ENCODE measurements at regions not wholly inside any gene's neighbourhood (a gene's known extent, or its start where the extent isn't known, plus 50 kb on each side); places are given as distances from the start of the nearest gene placed in this dataset.

GRCh38 chr20:57097245-57097915, 169.1 kb downstream of the BMP7 start:
- Mint-ChIP-seq H3K4me1 (ENCODE audit: low read depth in 2 of 2) (peaks cover 1 to 3% of the 10 kb centered on the region in 2 donors), H3K27ac (no peak overlapping the region), H3K27me3 (peaks cover 31 to 41% of the 10 kb centered on the region in 2 donors), H3K36me3 (ENCODE audit: insufficient read depth) (no peaks in the 10 kb centered on the region), H3K4me3 (no peak overlapping the region), H3K9me3 (no peaks in the 10 kb centered on the region)
- ATAC-seq (replicated peaks) (no peak), DNase-seq (no peak)

- H3K4me3 Mint-ChIP-seq, result no peak overlapping the region
- peaks cover 32 to 43% of the 10 kb centered on the region in 2 donors for H3K27me3 Mint-ChIP-seq
- no peaks in the 10 kb centered on the region for H3K36me3 Mint-ChIP-seq (ENCODE audit: insufficient read depth)
- ATAC-seq (replicated peaks) (no peak), DNase-seq (no peak)
- no peaks in the 10 kb centered on the region for H3K4me1 Mint-ChIP-seq (ENCODE audit: low read depth in 2 of 2)
- H3K9me3 Mint-ChIP-seq, result no peaks in the 10 kb centered on the region
- H3K27ac Mint-ChIP-seq, result no peak overlapping the region
Measured at GRCh38 chr20:57102160-57102559, 164.3 kb downstream of the BMP7 start.

- no peaks in the 10 kb centered on the region for H3K9me3 Mint-ChIP-seq
- no peaks in the 10 kb centered on the region for H3K36me3 Mint-ChIP-seq (ENCODE audit: insufficient read depth)
- H3K27me3 Mint-ChIP-seq, result peaks cover 31 to 42% of the 10 kb centered on the region in 2 donors
- ATAC-seq (replicated peaks) (no peak), DNase-seq (no peak)
- H3K4me3 Mint-ChIP-seq, result no peak overlapping the region
- no peaks in the 10 kb centered on the region for H3K4me1 Mint-ChIP-seq (ENCODE audit: low read depth in 2 of 2)
- no peak overlapping the region for H3K27ac Mint-ChIP-seq
Measured at GRCh38 chr20:57102566-57102965, 163.9 kb downstream of the BMP7 start.

DNA sequence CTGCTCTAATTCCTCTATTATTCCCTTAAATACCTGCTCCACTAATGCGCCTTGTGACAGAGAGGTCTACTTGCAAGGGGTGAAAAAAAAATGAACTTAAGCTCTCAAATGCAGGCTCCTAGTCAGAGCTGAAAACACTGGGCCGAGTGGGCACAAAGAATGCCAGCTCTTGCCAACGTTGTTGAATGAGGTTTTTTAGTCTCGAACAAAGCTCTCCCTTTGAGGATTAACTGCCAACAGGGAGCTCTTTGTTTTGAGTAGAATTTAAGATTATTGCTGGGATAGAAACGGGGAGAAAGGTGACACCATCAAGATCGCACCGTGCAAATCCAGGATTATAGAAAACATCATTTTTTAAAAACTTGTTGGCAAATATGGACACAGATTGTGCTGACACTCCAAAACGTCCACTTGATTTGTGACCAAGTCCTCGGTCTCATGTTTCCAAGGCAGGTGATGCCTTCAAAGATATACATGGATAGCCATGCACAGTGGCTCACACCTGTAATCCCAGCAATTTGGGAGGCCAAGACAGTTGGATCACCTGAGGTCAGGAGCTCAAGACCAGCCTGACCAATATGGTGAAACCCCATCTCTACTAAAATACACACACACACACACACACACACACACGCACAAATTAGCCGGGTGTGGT, 163.2 kb downstream of the BMP7 start:
- H3K27me3 Mint-ChIP-seq, result peaks cover 24 to 35% of the 10 kb centered on the region in 2 donors
- no peak overlapping the region for H3K4me3 Mint-ChIP-seq
- H3K4me1 Mint-ChIP-seq (ENCODE audit: low read depth in 2 of 2), result no peaks in the 10 kb centered on the region
- H3K9me3 Mint-ChIP-seq, result no peaks in the 10 kb centered on the region
- no peaks in the 10 kb centered on the region for H3K36me3 Mint-ChIP-seq (ENCODE audit: insufficient read depth)
- ATAC-seq (replicated peaks), result no peak
- no peak overlapping the region for H3K27ac Mint-ChIP-seq
- DNase-seq, result no peak

- no peaks in the 10 kb centered on the region for H3K4me1 Mint-ChIP-seq (ENCODE audit: low read depth in 2 of 2)
- H3K4me3 Mint-ChIP-seq, result no peak overlapping the region
- DNase-seq (no peak), ATAC-seq (replicated peaks) (no peak)
- no peaks in the 10 kb centered on the region for H3K9me3 Mint-ChIP-seq
- H3K36me3 Mint-ChIP-seq (ENCODE audit: insufficient read depth), result no peaks in the 10 kb centered on the region
- peaks cover 21 to 32% of the 10 kb centered on the region in 2 donors for H3K27me3 Mint-ChIP-seq
- H3K27ac Mint-ChIP-seq, result no peak overlapping the region
Measured at GRCh38 chr20:57104113-57104512, 162.3 kb downstream of the BMP7 start.

GRCh38 chr20:57104651-57105204, 161.7 kb downstream of the BMP7 start:
- H3K9me3 Mint-ChIP-seq, result no peaks in the 10 kb centered on the region
- no peak for ATAC-seq (replicated peaks)
- no peaks in the 10 kb centered on the region for H3K4me1 Mint-ChIP-seq (ENCODE audit: low read depth in 2 of 2)
- H3K36me3 Mint-ChIP-seq (ENCODE audit: insufficient read depth), result no peaks in the 10 kb centered on the region
- H3K4me3 Mint-ChIP-seq, result no peak overlapping the region
- peaks cover 16 to 27% of the 10 kb centered on the region in 2 donors for H3K27me3 Mint-ChIP-seq
- H3K27ac Mint-ChIP-seq, result no peak overlapping the region
- no peak for DNase-seq

DNA sequence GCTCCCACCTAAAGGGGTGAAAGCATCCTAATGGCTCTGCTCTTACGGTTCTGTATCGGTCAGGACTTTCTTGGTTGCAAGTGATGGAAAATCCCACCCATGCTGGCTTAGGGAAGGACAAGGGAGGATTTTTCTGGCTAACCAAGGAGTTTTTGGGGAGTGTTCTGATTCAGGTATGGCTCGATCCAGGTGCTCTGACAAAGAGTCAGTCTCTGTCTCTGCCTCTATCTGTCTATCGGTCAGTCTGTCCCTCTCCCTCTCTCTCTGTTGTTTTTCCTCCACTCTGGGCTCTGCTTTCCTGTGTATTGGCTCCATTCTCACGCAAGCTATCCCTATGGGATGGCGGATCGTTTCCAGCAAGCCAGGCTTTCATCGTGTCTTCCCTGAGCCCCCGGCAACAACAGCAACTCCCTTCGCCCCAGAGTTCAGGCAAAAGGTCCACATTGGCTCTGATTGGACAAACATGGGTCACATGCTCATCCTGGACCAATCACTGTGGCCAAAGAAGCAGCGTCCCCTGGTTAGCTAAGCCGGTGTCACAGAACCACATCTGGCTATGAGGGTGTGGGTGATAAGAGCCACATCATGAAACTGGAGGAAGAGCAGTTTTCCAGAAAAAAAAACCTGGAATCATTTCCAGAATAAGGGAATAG, 160.3 kb downstream of the BMP7 start:
- Mint-ChIP-seq H3K9me3 (no peaks in the 10 kb centered on the region), H3K4me3 (no peak overlapping the region), H3K27me3 (peaks cover 15 to 23% of the 10 kb centered on the region in 2 donors), H3K27ac (no peak overlapping the region), H3K4me1 (ENCODE audit: low read depth in 2 of 2) (no peaks in the 10 kb centered on the region), H3K36me3 (ENCODE audit: insufficient read depth) (no peaks in the 10 kb centered on the region)
- ATAC-seq (replicated peaks), result no peak
- no peak for DNase-seq

GRCh38 chr20:57106692-57107091, 159.7 kb downstream of the BMP7 start:
- H3K4me3 Mint-ChIP-seq, result no peak overlapping the region
- H3K36me3 Mint-ChIP-seq (ENCODE audit: insufficient read depth), result no peaks in the 10 kb centered on the region
- DNase-seq (no peak), ATAC-seq (replicated peaks) (no peak)
- H3K27me3 Mint-ChIP-seq, result peaks cover 15 to 23% of the 10 kb centered on the region in 2 donors
- no peaks in the 10 kb centered on the region for H3K4me1 Mint-ChIP-seq (ENCODE audit: low read depth in 2 of 2)
- H3K27ac Mint-ChIP-seq, result no peak overlapping the region
- H3K9me3 Mint-ChIP-seq, result no peaks in the 10 kb centered on the region

DNA sequence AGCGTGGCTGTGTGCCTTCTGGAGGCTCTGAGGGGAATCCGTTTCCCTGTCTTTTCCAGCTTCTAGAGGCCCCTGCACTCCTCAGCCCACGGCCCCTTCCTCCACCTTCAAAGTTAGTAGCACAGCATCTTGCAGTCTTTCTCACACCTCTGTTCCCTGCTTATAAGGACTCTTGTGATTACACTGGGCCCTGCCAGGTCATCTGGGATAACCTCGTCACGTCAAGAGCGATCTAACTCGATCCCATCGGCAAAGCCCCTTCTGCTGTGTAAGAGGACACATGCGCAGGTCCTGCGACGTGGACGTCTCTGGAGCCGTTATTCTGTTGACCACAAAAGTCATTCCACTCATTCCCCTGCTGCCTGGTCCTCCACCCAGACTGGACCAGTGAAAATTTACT, 159.2 kb downstream of the BMP7 start:
- Mint-ChIP-seq H3K27ac (no peak overlapping the region), H3K27me3 (peaks cover 15 to 23% of the 10 kb centered on the region in 2 donors), H3K36me3 (ENCODE audit: insufficient read depth) (no peaks in the 10 kb centered on the region), H3K4me3 (no peak overlapping the region), H3K4me1 (ENCODE audit: low read depth in 2 of 2) (no peaks in the 10 kb centered on the region), H3K9me3 (no peaks in the 10 kb centered on the region)
- DNase-seq (no peak), ATAC-seq (replicated peaks) (no peak)

DNA sequence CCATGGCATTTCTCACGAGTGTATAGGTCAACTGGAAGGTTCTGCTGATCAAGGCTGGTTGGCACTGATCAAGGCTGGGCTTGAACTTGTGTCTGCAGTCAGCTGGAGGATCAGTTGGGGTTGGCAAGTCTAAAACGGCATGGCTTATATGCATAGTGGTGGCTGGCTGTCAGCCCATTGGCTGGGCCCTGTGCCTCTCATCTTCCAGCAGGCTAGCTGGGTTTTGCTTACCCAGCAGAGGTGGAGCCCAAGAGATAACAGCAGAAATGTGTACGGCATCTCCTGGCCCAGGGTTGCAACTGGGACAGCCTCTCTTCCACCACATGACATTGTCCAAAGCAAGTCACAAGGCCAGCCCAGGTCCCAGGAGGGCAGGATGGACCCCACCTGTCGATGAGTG, 158.2 kb downstream of the BMP7 start:
- ATAC-seq (replicated peaks), result no peak
- H3K27me3 Mint-ChIP-seq, result peaks cover 15 to 23% of the 10 kb centered on the region in 2 donors
- DNase-seq, result no peak
- H3K36me3 Mint-ChIP-seq (ENCODE audit: insufficient read depth), result no peaks in the 10 kb centered on the region
- no peaks in the 10 kb centered on the region for H3K4me1 Mint-ChIP-seq (ENCODE audit: low read depth in 2 of 2)
- no peak overlapping the region for H3K4me3 Mint-ChIP-seq
- no peaks in the 10 kb centered on the region for H3K9me3 Mint-ChIP-seq
- H3K27ac Mint-ChIP-seq, result no peak overlapping the region

GRCh38 chr20:57108742-57109570, 157.5 kb downstream of the BMP7 start:
- peaks cover 15 to 21% of the 10 kb centered on the region in 2 donors for H3K27me3 Mint-ChIP-seq
- H3K4me1 Mint-ChIP-seq (ENCODE audit: low read depth in 2 of 2), result no peaks in the 10 kb centered on the region
- no peak for ATAC-seq (replicated peaks)

GRCh38 chr20:57109571-57109953, 156.9 kb downstream of the BMP7 start:
- H3K4me1 Mint-ChIP-seq (ENCODE audit: low read depth in 2 of 2), result no peaks in the 10 kb centered on the region
- peaks cover 9 to 15% of the 10 kb centered on the region in 2 donors for H3K27me3 Mint-ChIP-seq
- H3K4me3 Mint-ChIP-seq, result no peak overlapping the region
- no peaks in the 10 kb centered on the region for H3K9me3 Mint-ChIP-seq
- no peaks in the 10 kb centered on the region for H3K36me3 Mint-ChIP-seq (ENCODE audit: insufficient read depth)
- no peak overlapping the region for H3K27ac Mint-ChIP-seq
- no peak for ATAC-seq (replicated peaks)
- DNase-seq, result no peak

More at GRCh38 chr20:57108742-57109570, 157.5 kb downstream of the BMP7 start:
- no peak for DNase-seq
- no peaks in the 10 kb centered on the region for H3K36me3 Mint-ChIP-seq (ENCODE audit: insufficient read depth)
- H3K9me3 Mint-ChIP-seq, result no peaks in the 10 kb centered on the region
- H3K27ac Mint-ChIP-seq, result no peak overlapping the region
- H3K4me3 Mint-ChIP-seq, result no peak overlapping the region
